Upper lobe of left lung (tissue), 6 donors: ENCODE measurements at regions not wholly inside any gene's neighbourhood (a gene's known extent, or its start where the extent isn't known, plus 50 kb on each side); places are given as distances from the start of the nearest gene placed in this dataset.

Experiments used
- ATAC-seq, 2 donors: fragments of 200-7000 bp; cut with Tn5 transposase; one replicate each; pipeline ENCODE4 v1.9.1; 2022; ENCODE audit warnings: mild to moderate bottlenecking in 2 of 2, moderate library complexity in 2 of 2; ENCODE audit not compliant: low FRiP score in 2 of 2
- DNase-seq, 2 donors: peaks; one replicate each; pipeline ENCODE4 v3.0.0-alpha.2; 2019 to 2020
- H3K27ac ChIP-seq, 4 donors: fragments of 200-600 bp; sonication (generic); one replicate each; pipeline ENCODE4 v1.5.1; 2016 to 2019
- H3K27me3 ChIP-seq, 4 donors: fragments of 200-600 bp; sonication (generic); one replicate each; pipeline ENCODE4 v1.5.1; 2017 to 2019
- H3K36me3 ChIP-seq, 4 donors: fragments of 200-600 bp; sonication (generic); one replicate each; pipeline ENCODE4 v1.5.1; 2016 to 2019
- H3K4me1 ChIP-seq, 4 donors: fragments of 200-600 bp; sonication (generic); one replicate each; pipeline ENCODE4 v1.5.1; 2018 to 2019
- H3K4me3 ChIP-seq, 4 donors: fragments of 200-600 bp; sonication (generic); one replicate each; pipeline ENCODE4 v1.5.1; 2017 to 2019; ENCODE audit warnings: mild to moderate bottlenecking in 2 of 4, moderate library complexity in 1 of 4
- H3K9me3 ChIP-seq, 4 donors: fragments of 200-600 bp; sonication (generic); one replicate each; pipeline ENCODE4 v1.5.1; 2018 to 2019
- EP300 ChIP-seq, 4 donors: sonication (generic); formaldehyde crosslinking; IDR thresholded peaks; one replicate each; pipeline ENCODE4 v1.5.1; 2017; ENCODE audit warnings: antibody characterized with exemption in 4 of 4, control low read depth in 2 of 4
- POLR2A ChIP-seq, 4 donors: fragments of 450-650 bp; IDR thresholded peaks; one replicate each; pipeline ENCODE4 v1.5.1; 2016 to 2017; ENCODE audit warnings: antibody characterized with exemption in 4 of 4, mild to moderate bottlenecking in 2 of 4
- POLR2AphosphoS5 ChIP-seq, 2 donors: sonication (generic); formaldehyde crosslinking; IDR thresholded peaks; one replicate each; pipeline ENCODE4 v1.5.1; 2017; ENCODE audit warnings: antibody characterized with exemption in 2 of 2
- WGBS, 2 donors: methylation state at CpG; one replicate each; pipeline ENCODE4 v1.1.5; 2017 to 2018; 5-methylcytosine and 5-hydroxymethylcytosine counted together
- TF ChIP-seq, protein P1 (sequence below), 6 experiments: fragments of 450-650 bp in 4 of 6; fragments of 200-600 bp in 2 of 6; sonication (generic) in 2 of 6; IDR thresholded peaks; one replicate each; pipeline ENCODE4 v1.5.1; 2016 to 2019; ENCODE audit warnings: antibody characterized with exemption in 6 of 6
- donor health status: DM: no; HTN: no; CAD: no; lungs with moderate emphysema.
- donor health status: DM: no; HTN: yes; CAD: no; lungs with severe emphysema.

DNA sequence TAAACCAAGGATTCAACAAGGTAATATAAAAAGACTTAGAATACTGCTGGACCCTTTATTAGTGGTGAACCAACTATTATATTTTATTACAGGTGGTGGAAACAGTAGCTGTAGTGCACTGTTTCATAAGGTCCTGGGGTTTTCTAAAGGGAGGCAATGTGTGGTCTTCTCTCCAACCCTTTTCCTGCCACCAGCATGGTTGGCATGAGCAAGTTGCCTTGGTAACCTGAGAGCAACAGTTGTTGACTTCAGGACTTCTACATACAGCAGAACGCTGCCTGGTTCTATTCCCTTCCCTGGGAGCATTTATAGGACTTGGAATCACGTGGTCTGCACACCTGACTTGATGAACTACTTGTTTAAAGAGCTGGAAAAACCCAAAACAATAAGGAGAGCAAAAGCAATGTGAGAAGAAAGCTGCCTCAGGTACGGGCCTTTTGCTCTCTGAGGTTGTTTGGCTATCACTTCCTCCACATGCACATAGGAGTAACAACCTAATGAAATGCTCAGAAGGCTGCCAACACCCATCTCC, 81.1 kb upstream of the RAI14 start:
- no peak for ATAC-seq
- WGBS, 2 donors, result 52 to 65% methylated on average over 3 of the region's 3 CpGs
- no peaks in the 10 kb centered on the region for H3K36me3 ChIP-seq
- H3K4me1 ChIP-seq, result no peaks in the 10 kb centered on the region
- H3K4me3 ChIP-seq, result no peak overlapping the region
- H3K27ac ChIP-seq, result no peak overlapping the region
- DNase-seq, result no peak
- TF ChIP-seq POLR2A (IDR thresholded peaks at IDR 0.05), result no peak
- no peaks in the 10 kb centered on the region for H3K9me3 ChIP-seq
- no peaks in the 10 kb centered on the region for H3K27me3 ChIP-seq

DNA sequence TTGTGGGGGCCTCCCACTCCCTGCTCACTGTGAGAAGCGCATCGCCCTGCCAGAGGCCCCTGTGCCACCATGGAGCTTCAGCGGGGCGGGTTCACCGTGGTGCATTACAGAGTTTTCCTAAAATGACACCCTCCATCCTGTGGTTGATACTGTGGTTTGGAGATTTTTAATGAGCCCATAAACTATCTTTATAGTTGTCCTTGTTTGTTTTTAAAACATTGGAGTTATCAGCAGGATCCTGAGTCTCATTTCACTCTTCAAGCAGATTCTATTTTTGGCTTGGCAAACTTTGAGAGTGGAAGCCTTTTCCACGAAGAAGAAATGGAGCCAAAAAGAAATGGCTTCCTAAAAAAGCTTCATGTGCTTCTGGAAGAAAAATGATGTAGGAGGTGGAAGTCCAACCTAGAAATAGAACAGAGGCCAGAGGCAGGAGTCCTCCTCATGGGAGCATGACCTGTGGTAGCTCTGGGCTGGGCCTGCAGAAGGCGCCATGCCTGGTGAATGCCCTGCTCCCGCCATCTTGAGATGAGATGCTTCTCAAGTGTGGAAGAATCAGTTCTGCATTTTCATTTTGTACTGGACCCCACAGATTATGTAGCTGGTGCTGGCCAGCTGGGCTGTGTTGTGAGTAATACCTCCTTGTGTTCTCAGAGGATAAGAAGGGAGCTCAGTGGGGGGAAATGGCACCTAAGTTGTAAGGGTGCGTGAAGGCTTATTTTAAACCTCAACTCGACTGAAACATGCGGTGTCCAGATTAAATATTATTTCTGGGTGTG, 79.0 kb upstream of the RAI14 start:
- H3K36me3 ChIP-seq, result no peaks in the 10 kb centered on the region
- H3K27me3 ChIP-seq, result no peaks in the 10 kb centered on the region
- no peaks in the 10 kb centered on the region for H3K4me1 ChIP-seq
- H3K27ac ChIP-seq, result no peak overlapping the region
- TF ChIP-seq POLR2A (IDR thresholded peaks at IDR 0.05), result no peak
- DNase-seq (peak in 1 of 2 donors; percentile 36), ATAC-seq (no peak)
- no peaks in the 10 kb centered on the region for H3K9me3 ChIP-seq
- WGBS, 2 donors, result 83 to 91% methylated on average over 11 of the region's 11 CpGs
- no peak overlapping the region for H3K4me3 ChIP-seq

DNA sequence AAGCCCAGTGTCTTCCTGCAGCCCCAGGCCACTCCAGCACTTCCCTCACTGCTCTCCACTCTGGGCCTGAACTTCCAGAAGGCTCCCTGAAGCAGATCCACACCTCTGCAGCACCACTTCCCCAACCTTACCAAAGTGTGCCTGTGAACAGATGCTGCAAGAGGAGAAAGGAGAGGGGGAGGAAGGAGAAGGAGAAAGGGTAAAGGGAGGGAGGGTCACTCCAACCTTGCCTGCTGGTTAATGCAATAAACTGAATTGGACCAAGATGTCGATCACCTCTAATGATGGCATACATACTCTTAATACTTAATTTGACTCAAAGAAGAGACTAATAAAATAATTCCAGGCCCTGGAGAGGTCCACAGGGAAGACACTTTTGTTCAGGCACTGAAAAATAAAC, 77.2 kb upstream of the RAI14 start:
- Histone ChIP-seq H3K27me3 (no peaks in the 10 kb centered on the region), H3K9me3 (no peaks in the 10 kb centered on the region), H3K27ac (no peak overlapping the region), H3K36me3 (no peaks in the 10 kb centered on the region), H3K4me3 (no peak overlapping the region), H3K4me1 (peaks cover 0 to 7% (median 0%) of the 10 kb centered on the region in 4 donors)
- 90 to 100% methylated on average over 1 of the region's 1 CpG for WGBS, 2 donors
- ATAC-seq (no peak), DNase-seq (no peak)
- TF ChIP-seq, protein P1, sequence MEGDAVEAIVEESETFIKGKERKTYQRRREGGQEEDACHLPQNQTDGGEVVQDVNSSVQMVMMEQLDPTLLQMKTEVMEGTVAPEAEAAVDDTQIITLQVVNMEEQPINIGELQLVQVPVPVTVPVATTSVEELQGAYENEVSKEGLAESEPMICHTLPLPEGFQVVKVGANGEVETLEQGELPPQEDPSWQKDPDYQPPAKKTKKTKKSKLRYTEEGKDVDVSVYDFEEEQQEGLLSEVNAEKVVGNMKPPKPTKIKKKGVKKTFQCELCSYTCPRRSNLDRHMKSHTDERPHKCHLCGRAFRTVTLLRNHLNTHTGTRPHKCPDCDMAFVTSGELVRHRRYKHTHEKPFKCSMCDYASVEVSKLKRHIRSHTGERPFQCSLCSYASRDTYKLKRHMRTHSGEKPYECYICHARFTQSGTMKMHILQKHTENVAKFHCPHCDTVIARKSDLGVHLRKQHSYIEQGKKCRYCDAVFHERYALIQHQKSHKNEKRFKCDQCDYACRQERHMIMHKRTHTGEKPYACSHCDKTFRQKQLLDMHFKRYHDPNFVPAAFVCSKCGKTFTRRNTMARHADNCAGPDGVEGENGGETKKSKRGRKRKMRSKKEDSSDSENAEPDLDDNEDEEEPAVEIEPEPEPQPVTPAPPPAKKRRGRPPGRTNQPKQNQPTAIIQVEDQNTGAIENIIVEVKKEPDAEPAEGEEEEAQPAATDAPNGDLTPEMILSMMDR (IDR thresholded peaks at IDR 0.05), result no peak
- no peak for TF ChIP-seq POLR2AphosphoS5 (IDR thresholded peaks at IDR 0.05)
- no peak for TF ChIP-seq POLR2A (IDR thresholded peaks at IDR 0.05)
- TF ChIP-seq EP300 (IDR thresholded peaks at IDR 0.05), result no peak

DNA sequence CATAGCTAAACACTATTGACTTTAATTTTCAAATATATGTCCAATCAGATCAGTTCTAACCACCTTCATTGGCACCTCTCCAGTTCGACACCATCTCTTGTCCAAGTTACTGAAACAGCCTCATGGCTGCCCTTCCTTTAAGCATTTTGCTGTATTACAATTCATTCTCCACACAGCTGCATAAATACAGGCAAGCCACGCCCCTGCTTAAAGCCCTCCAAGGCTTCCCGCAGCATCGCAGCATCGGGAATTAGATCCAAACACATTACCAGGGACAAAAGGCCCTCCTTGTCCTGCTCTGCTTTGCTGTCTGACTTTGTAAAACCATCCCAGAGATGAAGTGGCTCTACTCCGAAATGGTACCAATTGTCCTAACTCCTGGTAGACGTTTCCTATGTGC, 75.1 kb upstream of the RAI14 start:
- Histone ChIP-seq H3K27me3 (no peaks in the 10 kb centered on the region), H3K4me1 (peaks cover 0 to 15% (median 0%) of the 10 kb centered on the region in 4 donors), H3K36me3 (no peaks in the 10 kb centered on the region), H3K9me3 (no peaks in the 10 kb centered on the region), H3K27ac (no peak overlapping the region), H3K4me3 (no peak overlapping the region)
- no peak for ATAC-seq
- DNase-seq, result no peak
- WGBS, 2 donors, result 78 to 81% methylated on average over 7 of the region's 7 CpGs
- TF ChIP-seq, protein P1 (IDR thresholded peaks at IDR 0.05), result no peak
- TF ChIP-seq EP300 (IDR thresholded peaks at IDR 0.05), result no peak
- TF ChIP-seq POLR2AphosphoS5 (IDR thresholded peaks at IDR 0.05), result no peak
- TF ChIP-seq POLR2A (IDR thresholded peaks at IDR 0.05), result no peak

DNA sequence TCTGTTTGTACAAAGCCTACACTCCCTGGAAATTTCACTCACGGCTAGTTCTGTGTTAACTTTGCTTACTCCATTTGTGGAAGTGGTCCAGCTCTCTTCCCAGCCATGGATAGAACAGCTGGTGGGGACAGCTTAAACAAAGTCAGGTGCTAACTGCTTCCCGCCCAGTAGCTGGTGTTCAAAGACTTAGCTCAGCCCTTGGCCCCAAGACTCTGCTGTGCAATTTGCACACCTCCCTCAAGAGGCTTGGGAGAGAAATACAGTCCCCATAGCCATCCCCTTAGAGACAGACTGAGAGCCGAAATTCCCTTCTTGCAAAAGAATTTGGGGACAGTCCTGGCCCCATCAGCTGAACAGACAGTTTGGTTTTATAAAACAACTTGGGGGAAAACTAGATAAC, 73.8 kb upstream of the RAI14 start:
- no peak for TF ChIP-seq POLR2AphosphoS5 (IDR thresholded peaks at IDR 0.05)
- no peak for TF ChIP-seq EP300 (IDR thresholded peaks at IDR 0.05)
- TF ChIP-seq, protein P1 (IDR thresholded peaks at IDR 0.05), result no peak
- no peak for TF ChIP-seq POLR2A (IDR thresholded peaks at IDR 0.05)

DNA sequence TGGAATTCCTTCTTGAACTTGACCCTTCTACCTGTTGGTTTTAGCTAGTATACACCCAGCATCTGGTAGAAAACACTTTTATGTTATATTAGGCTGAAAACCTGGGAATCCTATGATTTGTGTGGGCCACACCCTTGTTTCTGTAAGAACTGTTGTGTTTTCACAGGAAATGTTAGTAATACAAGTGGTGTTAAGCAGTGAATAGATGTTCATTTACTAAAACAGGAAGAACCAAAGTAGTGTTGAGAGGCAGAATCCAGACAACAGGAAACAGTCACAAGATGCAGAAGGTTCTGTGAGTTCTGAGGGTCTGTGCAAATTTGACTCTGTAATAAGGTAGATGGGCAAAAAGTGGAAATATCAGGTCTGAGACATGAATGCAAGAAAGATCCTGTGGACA, 73.0 kb upstream of the RAI14 start:
- TF ChIP-seq POLR2A (IDR thresholded peaks at IDR 0.05), result no peak
- TF ChIP-seq EP300 (IDR thresholded peaks at IDR 0.05), result no peak
- Histone ChIP-seq H3K9me3 (no peaks in the 10 kb centered on the region), H3K27ac (no peak overlapping the region), H3K36me3 (no peaks in the 10 kb centered on the region), H3K4me3 (no peak overlapping the region), H3K4me1 (peaks cover 0 to 21% (median 0%) of the 10 kb centered on the region in 4 donors), H3K27me3 (no peaks in the 10 kb centered on the region)
- no peak for DNase-seq
- ATAC-seq, result no peak

More for the DNA sequence above, 73.8 kb upstream of the RAI14 start:
- DNase-seq, result no peak
- H3K4me3 ChIP-seq, result no peak overlapping the region
- no peaks in the 10 kb centered on the region for H3K9me3 ChIP-seq
- WGBS, 2 donors, result 78 to 88% methylated on average over 3 of the region's 3 CpGs
- H3K4me1 ChIP-seq, result peaks cover 0 to 21% (median 0%) of the 10 kb centered on the region in 4 donors
- H3K27me3 ChIP-seq, result no peaks in the 10 kb centered on the region
- H3K27ac ChIP-seq, result no peak overlapping the region
- no peaks in the 10 kb centered on the region for H3K36me3 ChIP-seq
- ATAC-seq, result no peak
